Muscle of back (tissue), 3 donors: ENCODE measurements at regions not wholly inside any gene's neighbourhood (a gene's known extent, or its start where the extent isn't known, plus 50 kb on each side); places are given as distances from the start of the nearest gene placed in this dataset.
"Not testable (repeated sequence)": the region's sequence is repeated elsewhere in the genome, so short reads cannot be mapped to it uniquely, and the experiment has no call there.

Source experiments
- DNase-seq, 3 donors: peaks; one replicate each; pipeline versions ENCODE4 v3.0.0 to v3.0.0-alpha.2; 2013

GRCh38 chr16:51255349-51255972 lies 104.4 kb upstream of the SALL1 start:
- no peak for DNase-seq

- not testable (repeated sequence) for DNase-seq
Measured at GRCh38 chr16:51254390-51254789, 103.3 kb upstream of the SALL1 start.

GRCh38 chr16:51248217-51248616 lies 97.1 kb upstream of the SALL1 start:
- DNase-seq: no peak

GRCh38 chr16:51245658-51245995 lies 94.6 kb upstream of the SALL1 start:
- no peak for DNase-seq

- no peak for DNase-seq
Measured at GRCh38 chr16:51244887-51245657, 94.0 kb upstream of the SALL1 start.

- no peak for DNase-seq
Measured at GRCh38 chr16:51243936-51244436, 92.9 kb upstream of the SALL1 start.

GRCh38 chr16:51242296-51242994 lies 91.4 kb upstream of the SALL1 start:
- no peak for DNase-seq

GRCh38 chr16:51239196-51239595 lies 88.1 kb upstream of the SALL1 start:
- DNase-seq: no peak

GRCh38 chr16:51237861-51238378 lies 86.8 kb upstream of the SALL1 start:
- DNase-seq: no peak

- DNase-seq: no peak
Measured at GRCh38 chr16:51237207-51237606, 86.1 kb upstream of the SALL1 start.

GRCh38 chr16:51236583-51236982 lies 85.5 kb upstream of the SALL1 start:
- DNase-seq: no peak

- no peak for DNase-seq
Measured at GRCh38 chr16:51231702-51232101, 80.6 kb upstream of the SALL1 start.

- DNase-seq: not testable (repeated sequence)
Measured at GRCh38 chr16:51230035-51230434, 79.0 kb upstream of the SALL1 start.

GRCh38 chr16:51228097-51228659 lies 77.1 kb upstream of the SALL1 start:
- DNase-seq: no peak

- DNase-seq: no peak
Measured at GRCh38 chr16:51225878-51226277, 74.8 kb upstream of the SALL1 start.

GRCh38 chr16:51224317-51224716 lies 73.2 kb upstream of the SALL1 start:
- DNase-seq: no peak

GRCh38 chr16:51222016-51222415 lies 70.9 kb upstream of the SALL1 start:
- no peak for DNase-seq

- no peak for DNase-seq
Measured at GRCh38 chr16:51211148-51211547, 60.1 kb upstream of the SALL1 start.

GRCh38 chr16:51210087-51210486 lies 59.0 kb upstream of the SALL1 start:
- DNase-seq: no peak

- DNase-seq: no peak
Measured at GRCh38 chr16:51201604-51202003, 50.5 kb upstream of the SALL1 start.
